D721Med (cell line): ENCODE measurements at regions not wholly inside any gene's neighbourhood (a gene's known extent, or its start where the extent isn't known, plus 50 kb on each side); places are given as distances from the start of the nearest gene placed in this dataset.
A peak's percentile ranks its signal among the peaks of the same experiment; 100 is the strongest.

Source experiments
- DNase-seq: peaks from one replicate; pipeline ENCODE4 v3.0.0; 2011; ENCODE audit warnings: low spot score; ENCODE audit not compliant: insufficient read length
- FAIRE-seq: peaks from 2 replicates; lab custom pipeline; 2011; peaks lifted over from hg19 to GRCh38; lab: Jason Lieb, UNC
- TF ChIP-seq, protein P1 (sequence below): IDR thresholded peaks from 2 replicates; pipeline ENCODE4 v1.5.1; 2012; ENCODE audit warnings: mild to moderate bottlenecking, control low read depth; ENCODE audit not compliant: insufficient read depth; ENCODE audit errors: missing control alignments

DNA sequence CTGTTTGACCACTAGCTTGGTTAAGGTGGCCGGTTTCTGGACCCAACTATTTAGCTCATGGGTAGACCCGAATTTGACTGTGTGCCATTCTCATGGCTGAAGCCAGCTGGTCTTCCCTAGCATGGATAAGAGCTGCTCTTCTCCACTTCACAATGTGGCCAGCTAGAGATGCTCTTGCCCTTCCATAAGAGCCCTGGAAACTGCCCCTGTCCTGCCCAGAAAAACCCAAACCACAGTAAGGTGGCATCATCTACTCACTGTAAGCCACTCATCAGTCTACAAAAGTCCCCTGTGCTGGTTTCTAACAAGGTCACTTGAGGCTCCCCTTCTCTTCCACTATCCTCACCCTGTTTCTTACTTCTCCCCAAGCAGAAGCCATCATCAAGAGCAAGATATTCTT is 165.1 kb downstream of the HS3ST2 start:
- no peak for DNase-seq
- FAIRE-seq, result no peak
- TF ChIP-seq, protein P1, sequence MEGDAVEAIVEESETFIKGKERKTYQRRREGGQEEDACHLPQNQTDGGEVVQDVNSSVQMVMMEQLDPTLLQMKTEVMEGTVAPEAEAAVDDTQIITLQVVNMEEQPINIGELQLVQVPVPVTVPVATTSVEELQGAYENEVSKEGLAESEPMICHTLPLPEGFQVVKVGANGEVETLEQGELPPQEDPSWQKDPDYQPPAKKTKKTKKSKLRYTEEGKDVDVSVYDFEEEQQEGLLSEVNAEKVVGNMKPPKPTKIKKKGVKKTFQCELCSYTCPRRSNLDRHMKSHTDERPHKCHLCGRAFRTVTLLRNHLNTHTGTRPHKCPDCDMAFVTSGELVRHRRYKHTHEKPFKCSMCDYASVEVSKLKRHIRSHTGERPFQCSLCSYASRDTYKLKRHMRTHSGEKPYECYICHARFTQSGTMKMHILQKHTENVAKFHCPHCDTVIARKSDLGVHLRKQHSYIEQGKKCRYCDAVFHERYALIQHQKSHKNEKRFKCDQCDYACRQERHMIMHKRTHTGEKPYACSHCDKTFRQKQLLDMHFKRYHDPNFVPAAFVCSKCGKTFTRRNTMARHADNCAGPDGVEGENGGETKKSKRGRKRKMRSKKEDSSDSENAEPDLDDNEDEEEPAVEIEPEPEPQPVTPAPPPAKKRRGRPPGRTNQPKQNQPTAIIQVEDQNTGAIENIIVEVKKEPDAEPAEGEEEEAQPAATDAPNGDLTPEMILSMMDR, result no peak

DNA sequence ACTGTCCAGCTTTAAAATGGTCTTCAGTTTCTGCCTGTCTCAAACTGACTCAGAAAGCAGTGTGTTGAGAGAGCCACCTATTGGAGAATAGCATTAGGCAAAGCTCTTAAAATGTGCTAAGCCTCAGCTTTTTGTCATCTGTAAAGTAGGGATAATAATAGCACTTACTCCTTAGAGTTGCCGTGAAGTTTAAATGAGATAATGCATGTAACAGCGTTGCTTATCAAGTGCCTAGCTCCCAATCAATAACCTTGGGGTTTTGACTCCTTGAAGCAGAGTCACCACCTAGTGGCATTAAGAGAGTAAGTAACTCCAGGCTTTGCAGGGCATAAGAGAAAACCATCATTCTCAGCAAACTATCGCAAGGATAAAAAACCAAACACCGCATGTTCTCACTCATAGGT is 163.3 kb downstream of the HS3ST2 start:
- DNase-seq (no peak), FAIRE-seq (no peak)
- TF ChIP-seq, protein P1, result peak; percentile 18

DNA sequence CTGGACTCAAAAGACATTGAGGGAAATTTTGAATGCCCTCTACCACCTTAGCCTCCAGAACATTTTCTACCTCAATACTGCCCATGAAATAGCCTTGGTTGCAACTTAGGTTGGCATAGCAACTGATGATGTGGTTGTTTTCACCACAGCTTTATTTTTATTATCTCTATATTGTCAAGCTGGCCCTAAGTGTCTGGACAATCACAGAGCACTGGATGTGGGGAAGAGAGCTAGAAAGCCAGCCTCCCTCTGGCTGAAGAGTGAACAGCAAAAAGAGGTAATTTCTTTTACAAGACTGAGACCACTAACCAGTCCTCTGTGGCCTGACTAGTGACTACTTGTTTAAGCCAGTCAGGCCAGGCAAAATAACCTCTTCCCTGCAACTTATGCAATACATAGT is 159.6 kb downstream of the HS3ST2 start:
- TF ChIP-seq, protein P1, result no peak
- no peak for FAIRE-seq

DNA sequence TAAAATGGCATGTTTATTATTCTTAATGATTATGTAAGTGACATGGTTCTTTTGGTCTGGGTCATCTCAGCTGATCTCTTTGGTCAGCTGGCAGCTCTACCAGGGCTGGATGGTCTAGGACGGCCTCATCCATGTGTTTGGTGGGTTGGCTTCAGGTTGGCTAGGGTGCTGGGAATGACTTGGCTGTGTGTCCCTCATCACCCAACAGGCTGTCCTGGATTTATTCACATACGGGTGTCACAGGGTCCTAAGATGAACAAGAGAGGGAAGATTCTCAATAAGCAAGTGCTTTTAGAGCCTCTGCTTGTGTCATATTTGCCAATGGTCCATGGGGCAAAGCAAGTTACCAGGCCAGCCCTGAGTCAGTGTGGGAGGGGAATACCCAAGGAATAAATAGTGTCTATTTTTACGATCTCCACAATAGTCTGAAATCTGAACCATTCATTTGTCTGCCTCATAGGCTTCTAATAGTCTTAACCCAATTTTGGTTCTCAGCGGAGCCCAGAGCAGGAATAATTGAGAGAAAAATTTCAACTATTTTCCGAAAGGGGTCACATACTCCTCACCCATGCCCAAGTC is 157.5 kb downstream of the HS3ST2 start:
- FAIRE-seq (no peak), DNase-seq (no peak)
- TF ChIP-seq, protein P1, result no peak

More for the DNA sequence above, 159.6 kb downstream of the HS3ST2 start:
- no peak for DNase-seq

DNA sequence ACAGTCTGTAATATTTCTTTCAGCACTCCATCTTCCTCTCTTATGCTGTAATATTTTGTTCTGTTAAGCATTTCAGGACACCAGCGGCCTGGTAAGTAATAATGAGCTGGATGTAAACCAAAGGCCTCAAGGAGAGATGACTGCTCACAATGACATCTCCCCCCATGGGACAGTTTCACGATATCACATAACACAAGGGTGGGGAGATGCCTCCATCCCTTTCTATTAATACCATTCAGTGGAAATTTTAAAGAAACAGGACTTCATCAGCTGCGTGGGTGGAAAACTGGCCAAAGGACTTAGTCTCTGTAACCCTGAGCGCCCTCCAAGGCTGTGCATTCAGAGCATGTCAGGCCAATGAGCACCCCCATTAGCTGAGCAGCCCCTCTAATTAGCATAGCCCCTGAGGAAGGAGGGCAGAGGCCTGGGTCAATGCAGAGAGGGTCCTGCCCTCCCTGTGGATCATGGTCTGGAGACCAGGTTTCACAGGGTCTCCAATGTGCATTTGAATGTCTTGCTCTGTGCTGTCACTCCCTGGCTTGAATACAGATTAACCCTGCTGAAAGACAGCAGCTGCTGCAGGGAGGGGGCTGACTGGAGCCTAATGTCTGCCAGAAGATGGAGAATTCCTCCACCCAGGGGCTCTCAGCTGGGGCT is 156.4 kb downstream of the HS3ST2 start:
- FAIRE-seq (no peak), DNase-seq (no peak)
- TF ChIP-seq, protein P1, result no peak

DNA sequence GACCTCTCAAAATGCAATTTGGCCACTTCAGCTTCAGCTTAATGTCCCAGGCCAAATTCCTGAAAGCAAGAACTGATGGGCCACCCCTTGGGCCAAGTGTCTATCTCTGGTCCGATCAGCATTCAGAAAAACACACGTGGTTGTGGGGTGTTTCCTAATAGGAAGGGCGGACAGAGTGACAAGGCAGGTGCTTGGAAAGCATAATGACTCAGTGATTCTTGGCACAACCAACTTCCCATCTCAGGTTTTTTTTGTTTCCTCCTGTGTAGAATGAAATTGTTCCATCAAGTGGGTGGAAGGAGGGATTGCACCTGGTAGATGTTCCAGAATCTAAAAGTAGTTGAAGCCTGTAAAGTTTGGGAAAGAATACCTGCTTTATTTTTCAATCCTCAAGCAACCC is 155.6 kb downstream of the HS3ST2 start:
- no peak for DNase-seq
- TF ChIP-seq, protein P1, result no peak
- FAIRE-seq, result no peak

DNA sequence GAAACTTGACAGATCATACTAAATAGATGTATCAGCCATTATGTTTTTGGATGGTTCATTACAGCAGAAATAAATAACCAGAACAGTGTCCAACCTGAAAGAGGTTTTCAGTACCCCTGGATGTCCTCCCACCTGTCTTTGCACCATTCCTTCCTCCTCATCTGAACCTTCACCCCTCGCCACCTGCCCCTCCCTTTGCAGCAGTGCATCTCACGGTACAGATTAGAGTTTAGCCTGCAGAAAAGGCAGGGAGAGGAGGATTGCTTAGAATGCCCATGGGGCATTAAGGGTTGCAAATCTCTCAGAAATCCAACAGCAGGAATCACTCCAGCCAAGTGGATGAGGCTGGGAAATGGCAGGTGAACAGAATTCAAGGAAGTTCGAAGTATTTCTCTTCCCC is 155.0 kb downstream of the HS3ST2 start:
- FAIRE-seq (no peak), DNase-seq (no peak)
- TF ChIP-seq, protein P1, result no peak
